DOHH2 (cell line): ENCODE measurements at regions not wholly inside any gene's neighbourhood (a gene's known extent, or its start where the extent isn't known, plus 50 kb on each side); places are given as distances from the start of the nearest gene placed in this dataset.

Experiments
- H3F3A ChIP-seq: fragments of 200-600 bp; sonication (generic), shearing (Covaris generic); 2 replicates; pipeline ENCODE4 v1.6.0; 2016; ENCODE audit warnings: antibody characterized with exemption, mild to moderate bottlenecking; ENCODE audit not compliant: control insufficient read depth, insufficient read depth
- H3K27ac ChIP-seq: fragments of 200-600 bp; sonication (generic); 2 replicates; pipeline ENCODE4 v1.5.1; 2014; ENCODE audit warnings: low read depth, mild to moderate bottlenecking, low read length, moderate library complexity
- H3K27me3 ChIP-seq: fragments of 200-600 bp; sonication (generic); 2 replicates; pipeline ENCODE4 v1.6.1; 2014; ENCODE audit warnings: mild to moderate bottlenecking, low read length, mixed read lengths; ENCODE audit not compliant: control insufficient read depth
- H3K36me3 ChIP-seq: fragments of 200-600 bp; sonication (generic); 2 replicates; pipeline ENCODE4 v1.6.1; 2014; ENCODE audit warnings: mild to moderate bottlenecking, low read length, moderate library complexity, mixed read lengths; ENCODE audit not compliant: control insufficient read depth
- H3K4me1 ChIP-seq: fragments of 200-600 bp; sonication (generic); 2 replicates; pipeline ENCODE4 v1.6.1; 2014; ENCODE audit warnings: mild to moderate bottlenecking, low read length, mixed read lengths; ENCODE audit not compliant: control insufficient read depth
- H3K4me2 ChIP-seq: fragments of 200-600 bp; sonication (generic); 2 replicates; pipeline ENCODE4 v1.6.0; 2014; ENCODE audit warnings: mild to moderate bottlenecking, low read length, moderate library complexity
- H3K4me3 ChIP-seq: fragments of 200-600 bp; sonication (generic); 2 replicates; pipeline ENCODE4 v1.5.1; 2014; ENCODE audit warnings: mild to moderate bottlenecking, low read length, mixed read lengths
- H3K79me2 ChIP-seq: fragments of 200-600 bp; sonication (generic); 2 replicates; pipeline ENCODE4 v1.6.1; 2014; ENCODE audit warnings: mild to moderate bottlenecking, low read length, mixed read lengths; ENCODE audit not compliant: control insufficient read depth
- H3K9me2 ChIP-seq: fragments of 200-600 bp; sonication (generic); replicated peaks from 2 replicates; pipeline ENCODE4 v1.6.1; 2014; ENCODE audit warnings: mild to moderate bottlenecking, low read length, mixed read lengths; ENCODE audit not compliant: control insufficient read depth
- H3K9me3 ChIP-seq: fragments of 200-600 bp; sonication (generic); 2 replicates; pipeline ENCODE4 v1.6.1; 2014; ENCODE audit warnings: antibody characterized with exemption, low read length, mixed read lengths; ENCODE audit not compliant: control insufficient read depth, insufficient read depth
- H4K20me1 ChIP-seq: fragments of 200-600 bp; sonication (generic); 2 replicates; pipeline ENCODE4 v1.6.0; 2014; ENCODE audit warnings: low read depth, mild to moderate bottlenecking, antibody characterized with exemption, low read length, moderate library complexity; ENCODE audit not compliant: control insufficient read depth, insufficient read depth
- EZH2phosphoT487 ChIP-seq: fragments of 200-600 bp; sonication (generic); IDR thresholded peaks from 2 replicates; pipeline ENCODE4 v1.6.1; 2017; ENCODE audit warnings: borderline replicate concordance, mild to moderate bottlenecking, antibody characterized with exemption, low read length, moderate library complexity, mixed read lengths
- TF ChIP-seq, protein P1 (sequence below): fragments of 200-600 bp; sonication (generic); IDR thresholded peaks from one replicate; pipeline ENCODE4 v1.5.1; 2014; ENCODE audit warnings: antibody characterized with exemption, mild to moderate bottlenecking, low read depth, low read length; ENCODE audit not compliant: poor library complexity, severe bottlenecking

DNA sequence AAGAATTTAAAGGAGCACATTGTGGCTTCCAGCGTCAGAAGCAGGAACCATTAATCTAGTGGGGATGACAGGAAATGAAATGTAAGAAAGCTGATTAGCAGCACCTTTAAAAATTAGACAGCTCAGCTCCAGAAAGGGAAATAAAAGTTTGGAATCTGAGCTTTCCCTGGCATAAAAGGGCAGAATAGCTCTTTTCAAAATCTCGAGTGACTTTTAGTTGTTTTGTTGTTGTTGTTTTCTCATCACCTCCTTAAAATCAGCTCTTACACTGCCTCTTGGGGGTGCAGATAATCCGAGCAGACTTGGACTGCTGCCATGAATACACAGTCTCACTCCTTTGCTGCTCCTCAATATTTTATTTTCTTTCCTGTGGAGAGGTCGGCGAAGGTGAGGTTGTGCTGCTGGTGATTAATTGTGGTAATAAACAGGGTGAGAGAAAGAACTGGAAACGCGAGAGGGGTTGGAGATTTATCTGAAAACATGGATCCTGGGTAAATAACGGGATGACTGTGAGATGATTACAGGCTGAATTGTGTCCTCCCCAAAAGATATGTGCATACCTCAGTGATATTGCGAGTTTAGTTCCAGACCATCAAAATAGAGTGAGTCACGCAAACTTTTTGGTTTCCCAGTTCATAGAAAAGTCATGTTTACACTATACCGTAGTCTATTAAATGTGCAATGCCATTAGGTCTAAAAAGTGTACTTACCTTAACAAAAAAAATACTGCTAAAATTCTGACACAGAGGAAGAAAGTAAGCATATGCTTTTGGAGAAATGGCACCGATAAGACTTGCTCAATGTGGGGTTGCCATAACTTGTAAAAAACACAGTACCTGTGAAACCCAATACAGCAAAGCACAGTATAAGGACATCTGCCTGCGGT lies 787.7 kb downstream of the UQCRFS1 start:
- H3K9me2 ChIP-seq, result no peaks in the 10 kb centered on the region
- no peaks in the 10 kb centered on the region for H3F3A ChIP-seq
- no peak for TF ChIP-seq EZH2phosphoT487
- TF ChIP-seq, protein P1, sequence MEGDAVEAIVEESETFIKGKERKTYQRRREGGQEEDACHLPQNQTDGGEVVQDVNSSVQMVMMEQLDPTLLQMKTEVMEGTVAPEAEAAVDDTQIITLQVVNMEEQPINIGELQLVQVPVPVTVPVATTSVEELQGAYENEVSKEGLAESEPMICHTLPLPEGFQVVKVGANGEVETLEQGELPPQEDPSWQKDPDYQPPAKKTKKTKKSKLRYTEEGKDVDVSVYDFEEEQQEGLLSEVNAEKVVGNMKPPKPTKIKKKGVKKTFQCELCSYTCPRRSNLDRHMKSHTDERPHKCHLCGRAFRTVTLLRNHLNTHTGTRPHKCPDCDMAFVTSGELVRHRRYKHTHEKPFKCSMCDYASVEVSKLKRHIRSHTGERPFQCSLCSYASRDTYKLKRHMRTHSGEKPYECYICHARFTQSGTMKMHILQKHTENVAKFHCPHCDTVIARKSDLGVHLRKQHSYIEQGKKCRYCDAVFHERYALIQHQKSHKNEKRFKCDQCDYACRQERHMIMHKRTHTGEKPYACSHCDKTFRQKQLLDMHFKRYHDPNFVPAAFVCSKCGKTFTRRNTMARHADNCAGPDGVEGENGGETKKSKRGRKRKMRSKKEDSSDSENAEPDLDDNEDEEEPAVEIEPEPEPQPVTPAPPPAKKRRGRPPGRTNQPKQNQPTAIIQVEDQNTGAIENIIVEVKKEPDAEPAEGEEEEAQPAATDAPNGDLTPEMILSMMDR, result no peak
- no peaks in the 10 kb centered on the region for H3K36me3 ChIP-seq
- no peaks in the 10 kb centered on the region for H3K79me2 ChIP-seq
- no peaks in the 10 kb centered on the region for H3K27me3 ChIP-seq
- no peak overlapping the region for H3K4me3 ChIP-seq
- no peaks in the 10 kb centered on the region for H4K20me1 ChIP-seq
- no peaks in the 10 kb centered on the region for H3K4me1 ChIP-seq
- peaks cover 3% of the 10 kb centered on the region; the same call in 1 of the 2 replicates for H3K9me3 ChIP-seq
- no peak overlapping the region for H3K27ac ChIP-seq
- H3K4me2 ChIP-seq, result no peak overlapping the region

GRCh38 chr19:28424662-28425045 lies 788.3 kb downstream of the UQCRFS1 start:
- H3K4me2 ChIP-seq, result no peak overlapping the region
- no peaks in the 10 kb centered on the region for H3K9me2 ChIP-seq
- H3K27ac ChIP-seq, result no peak overlapping the region
- no peaks in the 10 kb centered on the region for H3K36me3 ChIP-seq
- no peaks in the 10 kb centered on the region for H3F3A ChIP-seq
- H3K9me3 ChIP-seq, result peaks cover 3% of the 10 kb centered on the region; the same call in 1 of the 2 replicates
- H3K4me1 ChIP-seq, result no peaks in the 10 kb centered on the region
- no peak overlapping the region for H3K4me3 ChIP-seq
- no peaks in the 10 kb centered on the region for H4K20me1 ChIP-seq
- TF ChIP-seq, protein P1, result no peak
- no peak for TF ChIP-seq EZH2phosphoT487
- no peaks in the 10 kb centered on the region for H3K27me3 ChIP-seq
- H3K79me2 ChIP-seq, result no peaks in the 10 kb centered on the region

DNA sequence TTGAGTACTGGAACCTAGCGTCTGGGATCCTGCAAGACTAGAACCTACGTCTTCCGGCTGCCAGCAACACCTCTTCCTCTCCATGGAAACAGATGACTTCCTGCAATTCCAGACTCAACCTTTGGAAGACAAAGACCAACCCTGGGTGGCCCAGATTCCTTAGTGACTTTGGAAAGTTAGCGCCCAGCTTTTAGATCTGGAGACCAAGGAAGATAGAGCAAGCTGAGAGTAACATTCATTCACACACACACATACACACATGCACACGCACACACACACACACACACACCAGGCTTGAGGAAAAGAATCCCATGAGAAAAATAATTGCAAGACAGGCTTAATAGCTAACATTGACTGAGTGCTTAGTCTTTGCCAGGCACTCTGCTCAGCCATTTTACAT lies 788.9 kb downstream of the UQCRFS1 start:
- Histone ChIP-seq H3F3A (no peaks in the 10 kb centered on the region), H3K79me2 (no peaks in the 10 kb centered on the region), H3K4me3 (no peak overlapping the region), H3K36me3 (no peaks in the 10 kb centered on the region), H3K9me3 (peaks cover 3% of the 10 kb centered on the region; the same call in 1 of the 2 replicates), H4K20me1 (no peaks in the 10 kb centered on the region), H3K27me3 (no peaks in the 10 kb centered on the region), H3K27ac (no peak overlapping the region), H3K4me1 (no peaks in the 10 kb centered on the region), H3K9me2 (no peaks in the 10 kb centered on the region), H3K4me2 (no peak overlapping the region)
- TF ChIP-seq, protein P1, result no peak
- no peak for TF ChIP-seq EZH2phosphoT487
